ENCODE measurements at regions not wholly inside any gene's neighbourhood (a gene's known extent, or its start where the extent isn't known, plus 50 kb on each side); places are given as distances from the start of the nearest gene placed in this dataset.
"Not testable (repeated sequence)": the region's sequence is repeated elsewhere in the genome, so short reads cannot be mapped to it uniquely, and the experiment has no call there.

DNA sequence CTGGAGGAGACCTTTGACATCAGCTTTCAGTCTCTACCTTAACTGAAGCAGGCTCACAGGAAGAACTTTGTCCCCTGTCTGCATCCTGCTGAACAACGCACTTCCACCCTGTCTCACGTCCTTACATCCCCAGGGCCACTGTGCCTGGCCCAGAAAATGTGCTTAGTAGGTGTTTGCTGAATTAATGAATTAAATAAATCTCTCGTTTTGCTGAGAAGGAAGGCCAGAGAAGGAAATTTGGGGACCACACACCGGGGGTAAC lies 54.3 kb upstream of the CREB3L1 start:
- DNase-seq: no peak

GRCh38 chr11:46222490-46223251 lies 54.8 kb upstream of the CREB3L1 start:
- DNase-seq: peak in 3 of 56 donors; percentile 2 to 18 (median 4)

DNA sequence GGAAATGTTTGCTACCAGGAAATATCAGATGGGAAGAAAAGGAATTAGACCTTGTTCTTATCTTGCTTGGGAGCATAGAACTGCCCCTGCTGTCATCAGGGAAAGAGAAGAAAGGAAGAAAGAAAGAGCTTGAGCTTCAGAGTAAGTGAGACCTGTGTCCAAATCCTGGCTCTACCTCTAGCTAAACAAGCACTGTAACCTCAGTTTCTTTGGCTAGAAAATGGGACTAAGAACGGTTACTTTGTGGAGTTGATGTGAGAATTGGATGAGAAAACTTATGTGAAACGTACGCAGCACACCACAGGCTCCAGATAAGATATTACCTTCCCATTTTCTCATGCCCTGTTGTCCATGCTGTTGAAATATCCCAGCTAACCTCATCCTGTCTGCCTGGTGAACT lies 57.1 kb upstream of the CREB3L1 start:
- no peak for DNase-seq

GRCh38 chr11:46216765-46217089 lies 60.7 kb upstream of the CREB3L1 start:
- DNase-seq: no peak

GRCh38 chr11:46216019-46216764 lies 61.3 kb upstream of the CREB3L1 start:
- DNase-seq: no peak

DNA sequence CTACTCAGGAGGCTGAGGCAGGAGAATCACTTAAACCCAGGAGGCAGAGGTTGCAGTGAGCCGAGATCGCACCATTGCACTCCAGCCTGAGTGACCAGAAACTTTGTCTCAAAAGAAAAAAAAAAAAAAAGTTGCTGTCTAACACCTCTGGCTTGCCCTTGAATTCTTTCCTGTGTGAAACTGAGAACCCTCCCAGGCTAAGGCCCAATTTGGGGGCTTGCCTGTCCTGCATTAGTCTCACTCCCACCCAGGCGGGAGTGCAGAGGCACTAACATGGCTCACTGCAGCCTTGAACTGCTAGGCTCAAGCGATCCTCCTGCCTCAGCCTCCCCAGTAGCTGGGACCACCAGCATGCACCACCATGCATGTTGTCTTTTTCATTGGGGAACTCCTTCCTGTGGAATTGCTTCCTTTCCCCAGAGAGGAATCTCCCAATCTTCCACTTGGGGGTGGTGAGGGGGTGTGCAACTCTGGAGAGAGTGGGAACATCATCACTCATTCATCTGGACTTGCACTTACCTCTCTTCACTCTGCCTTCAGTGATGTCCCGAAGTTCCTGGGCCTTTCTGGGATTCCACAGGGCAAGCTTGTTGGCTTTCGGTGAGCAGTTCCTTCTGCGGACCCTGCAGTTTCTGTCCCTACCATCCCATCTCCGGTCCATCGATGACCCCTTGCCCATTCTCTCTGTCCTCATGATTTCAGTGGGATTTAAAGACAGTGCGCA lies 62.1 kb upstream of the CREB3L1 start:
- DNase-seq: no peak

- DNase-seq: no peak
These were observed 64.7 kb upstream of the CREB3L1 start for GRCh38 chr11:46212720-46213119.

GRCh38 chr11:46210856-46211255 lies 66.6 kb upstream of the CREB3L1 start:
- DNase-seq: no peak

GRCh38 chr11:46210133-46210636 lies 67.3 kb upstream of the CREB3L1 start:
- DNase-seq: no peak

DNA sequence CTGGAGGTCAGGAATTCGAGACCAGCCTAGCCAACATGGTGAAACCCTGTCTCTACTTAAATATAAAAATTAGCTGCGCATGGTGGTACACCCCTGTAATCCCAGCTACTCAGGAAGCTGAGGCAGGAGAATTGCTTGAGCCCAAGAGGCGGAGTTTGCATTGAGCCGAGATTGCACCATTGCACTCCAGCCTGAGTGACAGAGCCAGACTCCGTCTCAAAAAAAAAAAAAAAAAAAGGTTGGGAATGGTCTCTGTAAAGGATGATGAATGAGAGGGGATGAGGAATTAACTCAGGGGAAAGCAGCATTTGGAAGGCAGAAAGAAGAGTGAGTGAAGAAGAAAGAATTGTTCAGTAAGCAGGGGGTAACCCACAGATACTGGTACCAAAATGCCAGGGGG lies 67.8 kb upstream of the CREB3L1 start:
- not testable (repeated sequence) for DNase-seq

GRCh38 chr11:46208803-46209202 lies 68.7 kb upstream of the CREB3L1 start:
- no peak for DNase-seq

GRCh38 chr11:46207270-46207669 lies 70.2 kb upstream of the CREB3L1 start:
- DNase-seq: no peak

DNA sequence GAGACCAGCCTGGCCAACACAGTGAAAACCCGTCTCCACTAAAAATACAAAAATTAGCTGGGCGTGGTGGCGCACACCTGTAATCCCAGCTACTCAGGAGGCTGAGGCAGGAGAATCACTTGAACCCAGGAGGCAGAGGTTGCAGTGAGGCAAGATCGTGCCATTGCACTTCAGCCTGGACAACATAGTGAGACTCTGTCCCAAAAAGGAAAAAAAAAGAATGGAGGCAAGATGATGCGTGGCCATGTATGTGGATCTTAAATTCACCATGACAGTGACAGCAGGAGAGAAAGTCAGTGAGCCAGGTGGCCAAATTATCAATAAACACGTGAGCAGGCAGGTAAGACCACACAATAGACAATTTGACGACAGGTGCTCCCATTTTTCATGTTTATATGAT lies 73.0 kb upstream of the CREB3L1 start:
- DNase-seq: not testable (repeated sequence)

GRCh38 chr11:46203746-46204145 lies 73.7 kb upstream of the CREB3L1 start:
- DNase-seq: no peak

DNA sequence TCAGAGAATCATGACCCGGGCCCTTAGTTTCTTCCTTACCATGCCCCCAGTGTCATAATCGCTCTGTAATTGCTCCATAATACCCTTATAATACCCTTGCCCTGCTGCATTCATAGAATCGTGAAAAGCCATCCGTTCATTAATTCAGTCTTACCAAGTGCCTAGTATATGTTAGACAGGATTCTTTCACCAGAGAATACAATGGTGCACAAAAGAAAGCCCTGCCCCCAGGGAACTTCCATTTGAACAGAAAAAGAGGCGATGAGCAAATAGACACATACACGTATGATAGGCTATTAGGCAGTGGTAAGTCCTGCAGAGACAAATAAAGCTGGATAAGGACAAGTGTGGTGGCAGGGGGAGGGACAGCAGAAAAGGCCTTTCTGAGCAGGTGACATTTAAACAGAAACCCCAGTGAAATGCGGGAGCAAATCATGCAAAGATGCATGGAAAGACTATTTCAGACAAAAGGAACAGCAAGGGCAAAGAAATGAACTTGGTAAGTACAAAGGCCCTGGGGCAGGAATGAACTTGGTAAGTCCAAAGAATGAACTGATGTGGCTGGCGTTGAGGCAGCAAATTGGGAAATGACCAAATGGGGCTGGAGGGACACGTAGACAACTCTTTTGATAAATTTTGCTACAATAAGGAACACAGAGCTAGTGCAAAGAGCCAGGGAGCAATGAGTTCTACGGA lies 74.6 kb upstream of the CREB3L1 start:
- no peak for DNase-seq

DNA sequence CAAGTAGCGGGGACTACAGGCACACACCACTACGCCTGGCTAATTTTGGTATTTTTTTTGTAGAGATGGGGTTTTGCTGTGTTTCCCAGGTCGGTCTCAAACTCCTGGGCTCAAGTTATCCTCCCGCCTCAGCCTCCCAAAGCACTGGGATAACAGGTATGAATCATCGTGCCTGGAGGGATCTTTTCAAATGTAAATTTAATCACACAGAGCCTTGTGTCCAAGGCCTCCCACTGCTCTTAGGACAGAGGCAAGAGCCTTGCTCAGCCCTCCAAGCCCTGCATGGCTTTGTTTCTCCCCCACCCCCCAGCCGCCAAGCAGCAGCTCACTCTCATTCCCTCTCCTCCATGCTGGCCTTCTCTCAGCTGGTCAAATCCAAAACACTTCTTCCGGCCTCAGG lies 75.3 kb upstream of the CREB3L1 start:
- no peak for DNase-seq

DNA sequence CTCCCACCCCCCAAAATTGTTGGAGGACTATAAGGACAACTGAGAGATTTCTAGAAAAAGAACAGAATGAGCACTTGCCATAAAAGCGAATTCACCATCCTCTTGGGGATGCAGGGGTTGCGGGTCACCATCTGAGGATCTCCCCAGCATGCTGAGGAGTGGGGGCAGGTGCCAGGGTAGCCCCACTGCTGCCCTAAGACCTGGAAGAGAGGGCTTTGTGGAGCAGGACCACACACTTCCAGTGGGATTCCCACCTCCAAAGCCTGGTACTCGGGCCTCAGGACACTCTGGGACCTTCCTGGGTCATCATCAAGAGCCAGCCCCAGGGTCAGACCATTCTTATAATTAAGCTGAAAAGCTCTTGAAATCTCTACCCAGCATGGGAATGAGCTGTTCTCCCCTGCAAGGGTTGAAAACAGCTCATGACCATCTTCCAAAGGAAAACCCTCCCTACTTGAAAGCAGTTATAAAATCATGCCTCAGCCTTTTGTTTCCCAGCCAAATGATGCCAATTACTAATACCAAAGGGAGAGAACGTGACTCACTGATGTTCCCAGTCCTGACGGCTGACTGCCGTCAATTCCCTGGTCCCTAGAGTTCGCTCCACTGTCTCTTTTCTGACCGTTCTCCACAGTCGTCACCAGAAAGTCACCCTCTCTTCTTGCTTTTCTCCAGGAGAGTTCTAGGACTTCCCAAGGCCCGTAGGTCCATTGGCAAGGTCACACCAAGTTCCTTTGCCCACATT lies 76.8 kb upstream of the CREB3L1 start:
- no peak for DNase-seq

DNA sequence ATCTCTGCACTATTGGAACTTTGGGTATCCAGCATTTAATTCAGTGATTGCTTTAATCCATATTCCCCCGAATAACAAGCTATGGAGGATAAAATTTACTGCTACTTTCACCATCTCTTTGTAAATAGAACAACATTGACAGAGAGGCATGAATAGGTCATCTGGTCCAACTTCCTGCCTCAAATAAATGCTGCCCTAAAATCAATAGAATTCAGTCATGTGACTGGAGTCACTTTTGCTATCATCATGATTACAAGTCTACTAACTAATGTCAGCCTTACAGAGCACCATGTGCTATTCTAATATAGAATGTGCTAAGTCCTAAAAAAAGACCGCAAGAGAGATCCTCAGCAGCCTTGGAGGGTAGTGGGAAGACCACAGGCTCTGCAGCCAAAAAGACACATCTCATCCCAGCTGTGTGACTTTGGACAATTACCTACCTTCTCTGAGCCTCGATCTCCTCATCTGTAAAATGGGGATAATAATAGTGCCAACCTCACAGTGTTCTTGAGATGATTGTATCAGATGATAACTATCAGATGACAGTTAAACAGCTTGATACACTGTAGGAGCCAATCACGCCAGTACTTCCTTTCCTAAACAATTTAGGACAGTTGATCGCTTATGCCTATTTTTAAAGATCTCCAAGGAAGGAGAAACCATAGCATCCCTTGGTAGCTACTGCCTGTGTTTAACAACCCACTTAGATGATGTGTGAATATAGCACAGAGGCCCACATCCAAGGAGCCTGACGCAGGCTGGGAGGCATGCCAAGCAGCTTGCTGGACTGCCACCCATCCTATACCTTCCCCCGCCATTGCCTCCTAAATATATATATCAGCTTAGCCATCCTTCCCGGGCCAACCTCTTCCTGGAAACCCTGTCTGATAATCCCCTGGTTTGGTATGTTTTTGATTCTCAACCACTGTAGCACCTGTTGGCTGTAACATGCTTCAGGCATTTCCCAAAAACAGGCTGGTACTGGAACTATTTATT lies 77.3 kb upstream of the PHF21A start:
- DNase-seq: no peak

DNA sequence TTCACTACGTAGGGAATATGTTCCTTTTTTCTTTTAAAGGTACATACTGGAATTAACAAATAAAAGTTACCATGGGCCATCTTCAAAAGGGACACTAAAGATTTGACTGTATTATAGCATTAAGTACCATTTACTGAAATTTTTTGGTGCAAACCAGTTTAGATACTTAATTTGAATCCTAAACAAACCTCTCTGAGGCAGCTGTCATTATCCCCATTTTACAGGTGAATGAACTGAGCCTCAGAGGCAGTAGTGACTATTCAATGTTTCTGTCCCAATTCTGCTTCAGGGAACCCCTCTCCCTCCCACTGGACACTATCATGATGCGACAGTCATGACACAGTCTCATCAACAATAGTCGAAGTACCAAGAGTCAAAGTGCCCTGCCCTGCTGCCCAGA lies 76.2 kb upstream of the PHF21A start:
- DNase-seq: no peak

DNA sequence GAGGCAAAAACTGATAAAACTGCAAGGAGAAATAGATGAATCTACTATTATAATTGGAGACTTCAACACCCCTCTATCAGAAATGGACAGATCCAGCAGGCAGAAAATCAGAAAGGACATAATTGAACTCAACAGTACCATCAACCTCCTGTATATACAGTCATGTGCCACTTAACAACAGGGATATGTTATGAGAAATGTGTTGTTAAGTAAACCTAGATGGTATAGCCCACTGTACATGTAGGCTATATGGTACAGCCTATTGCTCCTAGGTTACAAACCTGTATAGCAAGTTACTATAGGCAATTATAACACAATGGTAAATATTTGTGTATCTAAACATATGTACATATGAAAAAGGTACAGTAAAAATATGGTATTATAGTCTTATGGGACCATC lies 66.8 kb upstream of the PHF21A start:
- DNase-seq: no peak
